Activated CD4-positive, alpha-beta memory T cell treated with anti-CD3 and anti-CD28 coated beads, Interleukin-2, amount 10 ng/mL, durations not matched to agents 7 days and 5 days (primary cell): ENCODE measurements at regions not wholly inside any gene's neighbourhood (a gene's known extent, or its start where the extent isn't known, plus 50 kb on each side); places are given as distances from the start of the nearest gene placed in this dataset.

Source experiments
- CTCF ChIA-PET: fragments of 350-600 bp; sonication (Branson Sonifier 250); formaldehyde crosslinking; loops from one replicate; lab custom pipeline; 2021; ENCODE audit warnings: antibody characterized with exemption, inconsistent platforms; lab: Charles Lee
- POLR2A ChIA-PET: fragments of 350-600 bp; sonication (Branson Sonifier 250); formaldehyde crosslinking; loops from one replicate; lab custom pipeline; 2021; ENCODE audit warnings: antibody characterized with exemption; lab: Charles Lee
- DNase-seq: peaks from one replicate; pipeline ENCODE4 v3.0.0-alpha.2; 2020
- H3K27ac Mint-ChIP-seq: one replicate; pipeline ENCODE4 v1.8.0; 2021; ENCODE audit warnings: mild to moderate bottlenecking, mixed read lengths
- H3K27me3 Mint-ChIP-seq: one replicate; pipeline ENCODE4 v1.8.0; 2021; ENCODE audit warnings: mixed read lengths
- H3K36me3 Mint-ChIP-seq: one replicate; pipeline ENCODE4 v1.8.0; 2021; ENCODE audit warnings: low read depth, mixed read lengths
- H3K4me1 Mint-ChIP-seq: one replicate; pipeline ENCODE4 v1.8.0; 2021; ENCODE audit warnings: mixed read lengths
- H3K4me3 Mint-ChIP-seq: one replicate; pipeline ENCODE4 v1.8.0; 2021; ENCODE audit warnings: mild to moderate bottlenecking, mixed read lengths
- H3K9me3 Mint-ChIP-seq: one replicate; pipeline ENCODE4 v1.8.0; 2021; ENCODE audit warnings: mixed read lengths

DNA sequence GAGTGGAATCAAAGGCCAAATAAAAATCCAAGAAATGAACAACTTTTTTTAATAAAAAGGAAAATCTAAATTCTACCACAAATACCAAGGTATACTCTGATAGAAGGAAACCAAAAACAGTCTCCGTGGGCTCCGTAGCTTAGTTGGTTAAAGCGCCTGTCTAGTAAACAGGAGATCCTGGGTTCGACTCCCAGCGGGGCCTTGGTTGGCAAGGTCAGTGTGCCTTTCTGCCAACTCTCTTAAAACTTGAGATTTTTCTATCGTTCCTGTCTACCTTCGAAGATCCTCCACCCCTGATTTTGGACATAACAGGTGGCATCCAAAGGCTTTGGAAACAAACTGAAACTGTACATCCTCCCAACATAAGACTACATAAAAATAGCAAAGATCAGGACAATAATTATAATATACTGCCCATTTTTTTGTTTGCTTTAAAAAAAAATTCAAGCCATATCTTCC is 197.9 kb downstream of the TRIM27 start:
- Mint-ChIP-seq H3K9me3 (peaks cover 2% of the 10 kb centered on the region), H3K27me3 (peaks cover 67% of the 10 kb centered on the region), H3K4me3 (no peak overlapping the region), H3K36me3 (peaks cover 7% of the 10 kb centered on the region), H3K4me1 (peaks cover 22% of the 10 kb centered on the region), H3K27ac (no peak overlapping the region)
- DNase-seq: no peak
- ChIA-PET POLR2A (no interaction called here), CTCF (no interaction called here)

- POLR2A ChIA-PET: no interaction called here
- H3K4me1 Mint-ChIP-seq: peaks cover 22% of the 10 kb centered on the region
These were observed 197.0 kb downstream of the TRIM27 start for GRCh38 chr6:28726569-28727309.

GRCh38 chr6:28727559-28728211 is 196.1 kb downstream of the TRIM27 start:
- Mint-ChIP-seq H3K9me3 (peaks cover 4% of the 10 kb centered on the region), H3K4me1 (peaks cover 22% of the 10 kb centered on the region), H3K4me3 (peak overlapping the region; percentile 31), H3K36me3 (peaks cover 7% of the 10 kb centered on the region), H3K27ac (no peak overlapping the region), H3K27me3 (peaks cover 71% of the 10 kb centered on the region)
- DNase-seq: no peak
- POLR2A ChIA-PET: interaction anchor here (1.5 kb wide), 1 partner anchor 196 kb away, joined by 5 read pairs; the partner anchor contains the start of gene TRIM27
- CTCF ChIA-PET: interaction anchor here (1.5 kb wide), 1 partner anchor 110 kb away, joined by 4 read pairs; no protein-coding TSS in a partner anchor

More at GRCh38 chr6:28726569-28727309, 197.0 kb downstream of the TRIM27 start:
- peaks cover 7% of the 10 kb centered on the region for H3K36me3 Mint-ChIP-seq
- DNase-seq: no peak
- no peak overlapping the region for H3K27ac Mint-ChIP-seq
- peaks cover 69% of the 10 kb centered on the region for H3K27me3 Mint-ChIP-seq
- CTCF ChIA-PET: no interaction called here
- peaks cover 2% of the 10 kb centered on the region for H3K9me3 Mint-ChIP-seq
- H3K4me3 Mint-ChIP-seq: no peak overlapping the region

GRCh38 chr6:28729501-28730402 is 194.0 kb downstream of the TRIM27 start:
- POLR2A ChIA-PET: interaction anchor here (0.6 to 1.0 kb wide), 2 partner anchors 60 to 286 kb away, joined by 3 read pairs; no protein-coding TSS in a partner anchor
- Mint-ChIP-seq H3K36me3 (peaks cover 10% of the 10 kb centered on the region), H3K27me3 (peaks cover 78% of the 10 kb centered on the region)

GRCh38 chr6:28732052-28732451 is 191.7 kb downstream of the TRIM27 start:
- H3K4me3 Mint-ChIP-seq: no peak overlapping the region
- CTCF ChIA-PET: no interaction called here
- POLR2A ChIA-PET: no interaction called here
- no peak for DNase-seq
- H3K27me3 Mint-ChIP-seq: peaks cover 89% of the 10 kb centered on the region
- H3K9me3 Mint-ChIP-seq: peaks cover 12% of the 10 kb centered on the region
- peaks cover 25% of the 10 kb centered on the region for H3K4me1 Mint-ChIP-seq
- peaks cover 13% of the 10 kb centered on the region for H3K36me3 Mint-ChIP-seq
- H3K27ac Mint-ChIP-seq: no peak overlapping the region

More at GRCh38 chr6:28729501-28730402, 194.0 kb downstream of the TRIM27 start:
- peaks cover 23% of the 10 kb centered on the region for H3K4me1 Mint-ChIP-seq
- CTCF ChIA-PET: interaction anchor here (0.5 to 1.3 kb wide), 4 partner anchors 28 to 254 kb away, joined by 3 to 5 read pairs (median 4); no protein-coding TSS in a partner anchor
- DNase-seq: no peak
- H3K27ac Mint-ChIP-seq: peak overlapping the region; percentile 65
- H3K9me3 Mint-ChIP-seq: peaks cover 6% of the 10 kb centered on the region
- H3K4me3 Mint-ChIP-seq: peak overlapping the region; percentile 78

DNA sequence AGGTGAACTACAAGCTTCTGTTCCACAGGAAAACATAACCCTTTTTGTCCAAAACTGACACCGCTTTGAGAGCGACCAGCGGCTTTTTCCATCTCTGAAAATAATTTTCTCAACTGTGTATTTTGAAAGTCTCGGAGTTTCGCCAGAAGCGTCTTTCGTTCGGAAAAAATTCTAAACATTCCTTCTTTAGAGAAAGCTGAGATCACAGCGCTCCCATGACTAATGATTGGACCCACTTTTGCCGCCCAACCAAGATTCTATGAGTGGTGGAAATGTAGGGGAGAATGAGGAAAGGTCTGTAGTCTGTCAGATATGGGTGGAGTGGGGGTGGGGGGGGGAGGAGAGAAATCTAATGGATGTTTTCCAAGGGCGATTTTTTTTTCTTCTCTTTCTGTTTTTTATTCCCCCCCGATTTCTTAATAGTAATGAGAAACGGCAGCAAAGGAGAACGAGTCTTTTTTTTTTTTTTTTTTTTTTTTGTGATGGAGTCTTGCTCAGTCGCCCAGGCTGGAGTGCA is 189.3 kb downstream of the TRIM27 start:
- Mint-ChIP-seq H3K9me3 (peaks cover 17% of the 10 kb centered on the region), H3K4me1 (peaks cover 14% of the 10 kb centered on the region), H3K27me3 (peaks cover 87% of the 10 kb centered on the region), H3K4me3 (no peak overlapping the region), H3K27ac (no peak overlapping the region), H3K36me3 (peaks cover 18% of the 10 kb centered on the region)
- CTCF ChIA-PET: no interaction called here
- no peak for DNase-seq
- POLR2A ChIA-PET: no interaction called here

DNA sequence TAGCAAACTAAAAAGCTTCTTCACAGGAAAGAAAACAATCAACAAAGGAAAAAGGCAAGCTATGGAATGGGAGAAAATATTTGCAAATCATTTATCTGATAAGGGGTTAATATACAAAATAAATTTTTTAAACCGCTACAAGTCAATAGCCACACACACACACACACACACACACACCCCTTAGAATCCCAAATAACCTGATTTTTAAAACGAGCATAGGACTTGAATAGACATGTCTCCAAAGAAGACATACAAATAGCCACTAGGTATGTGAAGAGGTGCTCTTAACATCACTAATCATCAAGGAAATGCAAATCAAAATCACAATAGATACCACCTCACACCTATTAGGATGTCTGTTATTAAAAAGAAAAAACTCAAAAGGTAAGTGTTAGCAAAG is 187.7 kb downstream of the TRIM27 start:
- peaks cover 18% of the 10 kb centered on the region for H3K36me3 Mint-ChIP-seq
- DNase-seq: no peak
- ChIA-PET CTCF (no interaction called here), POLR2A (no interaction called here)
- H3K9me3 Mint-ChIP-seq: peaks cover 15% of the 10 kb centered on the region
- H3K4me1 Mint-ChIP-seq: peaks cover 7% of the 10 kb centered on the region
- H3K4me3 Mint-ChIP-seq: no peak overlapping the region
- peaks cover 76% of the 10 kb centered on the region for H3K27me3 Mint-ChIP-seq
- no peak overlapping the region for H3K27ac Mint-ChIP-seq

GRCh38 chr6:28737750-28738395 is 185.9 kb downstream of the TRIM27 start:
- DNase-seq: no peak
- Mint-ChIP-seq H3K27me3 (peaks cover 65% of the 10 kb centered on the region), H3K36me3 (peaks cover 20% of the 10 kb centered on the region), H3K4me1 (peaks cover 7% of the 10 kb centered on the region), H3K9me3 (peaks cover 13% of the 10 kb centered on the region), H3K27ac (no peak overlapping the region), H3K4me3 (no peak overlapping the region)
- POLR2A ChIA-PET: no interaction called here
- CTCF ChIA-PET: no interaction called here

DNA sequence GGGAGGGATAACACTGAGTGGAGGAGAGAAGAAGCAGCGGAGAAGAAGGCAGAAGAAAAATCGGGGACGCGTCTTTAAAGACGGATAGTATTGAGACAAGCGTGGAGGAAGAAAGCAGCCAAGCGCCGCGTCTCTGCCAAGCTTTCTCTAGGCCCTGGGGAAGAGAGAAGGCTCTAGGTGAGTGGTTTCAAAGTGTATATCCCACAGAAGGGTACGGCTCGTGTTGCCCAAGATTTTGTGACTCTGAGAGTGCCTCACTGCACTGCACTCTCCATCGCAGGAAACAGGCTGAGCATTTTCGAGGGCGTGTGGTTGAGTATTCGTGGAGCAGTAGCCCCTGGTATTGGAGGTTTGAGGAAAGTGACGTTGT is 185.4 kb downstream of the TRIM27 start:
- Mint-ChIP-seq H3K9me3 (peaks cover 13% of the 10 kb centered on the region), H3K36me3 (peaks cover 20% of the 10 kb centered on the region), H3K4me1 (peaks cover 7% of the 10 kb centered on the region), H3K4me3 (no peak overlapping the region), H3K27ac (no peak overlapping the region), H3K27me3 (peaks cover 65% of the 10 kb centered on the region)
- DNase-seq: no peak
- POLR2A ChIA-PET: no interaction called here
- CTCF ChIA-PET: no interaction called here

DNA sequence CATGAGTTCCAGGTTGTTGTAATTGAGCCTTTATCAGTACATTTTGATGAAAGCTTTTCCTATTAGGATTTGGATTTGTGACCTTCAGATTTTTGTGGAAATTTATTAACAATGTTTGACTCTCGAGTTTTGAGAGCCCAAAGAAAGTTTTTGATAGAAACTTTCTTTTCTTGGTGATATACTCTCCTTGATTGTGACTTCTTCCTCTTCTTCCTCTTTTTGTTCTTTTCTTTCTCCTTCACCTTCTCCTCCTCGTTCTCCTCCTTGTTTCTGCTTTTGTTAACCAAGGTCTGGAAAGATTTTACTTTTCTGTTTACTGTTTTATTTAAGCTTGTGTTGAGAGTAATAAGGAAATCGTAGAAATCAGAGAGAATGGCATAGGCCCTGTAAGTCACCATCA is 182.4 kb downstream of the TRIM27 start:
- peaks cover 16% of the 10 kb centered on the region for H3K36me3 Mint-ChIP-seq
- no peak overlapping the region for H3K4me3 Mint-ChIP-seq
- POLR2A ChIA-PET: interaction anchor here (1.0 kb wide), 1 partner anchor 13 kb away, joined by 3 read pairs; no protein-coding TSS in a partner anchor
- peaks cover 8% of the 10 kb centered on the region for H3K9me3 Mint-ChIP-seq
- no peak for DNase-seq
- H3K27ac Mint-ChIP-seq: no peak overlapping the region
- peaks cover 58% of the 10 kb centered on the region for H3K27me3 Mint-ChIP-seq
- CTCF ChIA-PET: interaction anchor here (1.0 kb wide), 1 partner anchor 159 kb away, joined by 3 read pairs; no protein-coding TSS in a partner anchor
- H3K4me1 Mint-ChIP-seq: peaks cover 5% of the 10 kb centered on the region

- peaks cover 13% of the 10 kb centered on the region for H3K36me3 Mint-ChIP-seq
- H3K27me3 Mint-ChIP-seq: peaks cover 55% of the 10 kb centered on the region
- H3K9me3 Mint-ChIP-seq: peaks cover 5% of the 10 kb centered on the region
- ChIA-PET POLR2A (no interaction called here), CTCF (no interaction called here)
- H3K4me1 Mint-ChIP-seq: peaks cover 3% of the 10 kb centered on the region
- H3K4me3 Mint-ChIP-seq: no peak overlapping the region
- H3K27ac Mint-ChIP-seq: no peak overlapping the region
- no peak for DNase-seq
These were observed 181.0 kb downstream of the TRIM27 start for GRCh38 chr6:28742668-28743270.
